Peyer's patch (tissue), 4 donors: ENCODE measurements at regions not wholly inside any gene's neighbourhood (a gene's known extent, or its start where the extent isn't known, plus 50 kb on each side); places are given as distances from the start of the nearest gene placed in this dataset.

Experiments used
- CTCF ChIP-seq, 6 experiments: fragments of 450-650 bp in 4 of 6; fragments of 200-600 bp in 2 of 6; sonication (generic) in 1 of 6; IDR thresholded peaks; one replicate each; pipeline ENCODE4 v1.5.1; 2017 to 2019; ENCODE audit warnings: antibody characterized with exemption in 6 of 6, mild to moderate bottlenecking in 3 of 6, moderate library complexity in 1 of 6
- POLR2A ChIP-seq, 2 donors: fragments of 450-650 bp; IDR thresholded peaks; one replicate each; pipeline ENCODE4 v1.5.1; 2017; ENCODE audit warnings: antibody characterized with exemption in 2 of 2, mild to moderate bottlenecking in 2 of 2, moderate library complexity in 2 of 2

GRCh38 chr1:219041818-219042217 is 131.9 kb upstream of the LYPLAL1 start:
- TF ChIP-seq CTCF (IDR thresholded peaks at IDR 0.05) (no peak), POLR2A (IDR thresholded peaks at IDR 0.05) (no peak)
